ENCODE measurements at regions not wholly inside any gene's neighbourhood (a gene's known extent, or its start where the extent isn't known, plus 50 kb on each side); places are given as distances from the start of the nearest gene placed in this dataset.

GRCh38 chr3:95901948-95902347 lies 912.4 kb upstream of the EPHA6 start:
- H3K4me3 ChIP-seq = no peak overlapping the region
- no peaks in the 10 kb centered on the region for H3K27me3 ChIP-seq
- H3K9me2 ChIP-seq (replicated peaks; ENCODE audit: insufficient read depth) = no peaks in the 10 kb centered on the region
- TF ChIP-seq EZH2phosphoT487 (IDR thresholded peaks at IDR 0.05; ENCODE audit: low read depth, severe bottlenecking, unreplicated experiment) = no peak
- TF ChIP-seq EZH2 (IDR thresholded peaks at IDR 0.05; ENCODE audit: borderline replicate concordance) = no peak
- TF ChIP-seq CTCF (IDR thresholded peaks at IDR 0.05; ENCODE audit: poor library complexity) = no peak
- H3K27ac ChIP-seq = no peak overlapping the region
- no peak for DNase-seq (ENCODE audit: low spot score)
- H2AFZ ChIP-seq = no peak overlapping the region
- H3K4me2 ChIP-seq = no peak overlapping the region
- no peaks in the 10 kb centered on the region for H3K79me2 ChIP-seq
- no peaks in the 10 kb centered on the region for H3K9me3 ChIP-seq (ENCODE audit: low read depth)
- no peaks in the 10 kb centered on the region for H3K36me3 ChIP-seq (replicated peaks; ENCODE audit: insufficient read depth, low read depth)
- no peaks in the 10 kb centered on the region for H3K4me1 ChIP-seq (ENCODE audit: insufficient read depth)
- H4K20me1 ChIP-seq (ENCODE audit: insufficient read depth, poor library complexity, severe bottlenecking) = no peaks in the 10 kb centered on the region

DNA sequence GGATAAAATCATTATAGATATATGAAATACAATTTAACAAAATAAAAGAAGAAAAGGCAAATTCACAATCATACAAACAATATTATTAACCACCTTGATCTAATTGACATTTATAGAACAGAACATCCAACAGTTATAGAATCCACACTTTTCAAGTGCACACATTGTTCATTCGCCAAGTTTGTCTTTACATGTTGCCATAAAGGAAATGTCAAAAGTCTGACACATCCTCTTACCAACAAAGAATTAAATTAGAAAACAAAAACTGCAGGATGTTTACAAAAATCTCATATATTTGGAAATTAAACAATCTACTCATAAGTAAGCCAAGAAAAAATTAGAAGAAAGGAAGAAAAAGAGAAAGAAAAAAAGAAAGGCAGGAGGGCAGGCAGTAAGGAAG lies 909.2 kb upstream of the EPHA6 start:
- no peak overlapping the region for H3K27ac ChIP-seq
- H3K4me3 ChIP-seq = no peak overlapping the region
- H3K4me2 ChIP-seq = no peak overlapping the region
- H3K36me3 ChIP-seq (replicated peaks; ENCODE audit: insufficient read depth, low read depth) = no peaks in the 10 kb centered on the region
- no peaks in the 10 kb centered on the region for H3K27me3 ChIP-seq
- WGBS (ENCODE audit: low lambda C conversion rate, missing lambda C conversion rate) = 91% methylated on average over 1 of the region's 1 CpG
- no peak overlapping the region for H2AFZ ChIP-seq
- DNase-seq (ENCODE audit: low spot score) = no peak
- no peaks in the 10 kb centered on the region for H4K20me1 ChIP-seq (ENCODE audit: insufficient read depth, poor library complexity, severe bottlenecking)
- no peaks in the 10 kb centered on the region for H3K9me3 ChIP-seq (ENCODE audit: low read depth)
- no peak for TF ChIP-seq EZH2 (IDR thresholded peaks at IDR 0.05; ENCODE audit: borderline replicate concordance)
- no peak for TF ChIP-seq EZH2phosphoT487 (IDR thresholded peaks at IDR 0.05; ENCODE audit: low read depth, severe bottlenecking, unreplicated experiment)
- no peak for TF ChIP-seq CTCF (IDR thresholded peaks at IDR 0.05; ENCODE audit: poor library complexity)
- H3K79me2 ChIP-seq = no peaks in the 10 kb centered on the region
- no peaks in the 10 kb centered on the region for H3K9me2 ChIP-seq (replicated peaks; ENCODE audit: insufficient read depth)
- no peaks in the 10 kb centered on the region for H3K4me1 ChIP-seq (ENCODE audit: insufficient read depth)

GRCh38 chr3:95911767-95912166 lies 902.6 kb upstream of the EPHA6 start:
- Histone ChIP-seq H3K4me3 (no peak overlapping the region), H3K27ac (no peak overlapping the region), H4K20me1 (ENCODE audit: insufficient read depth, poor library complexity, severe bottlenecking) (no peaks in the 10 kb centered on the region), H3K9me3 (ENCODE audit: low read depth) (no peaks in the 10 kb centered on the region), H3K36me3 (replicated peaks; ENCODE audit: insufficient read depth, low read depth) (no peaks in the 10 kb centered on the region), H3K9me2 (replicated peaks; ENCODE audit: insufficient read depth) (no peaks in the 10 kb centered on the region), H3K79me2 (no peaks in the 10 kb centered on the region), H3K4me2 (no peak overlapping the region), H3K27me3 (no peaks in the 10 kb centered on the region), H3K4me1 (ENCODE audit: insufficient read depth) (no peaks in the 10 kb centered on the region), H2AFZ (no peak overlapping the region)
- TF ChIP-seq CTCF (IDR thresholded peaks at IDR 0.05; ENCODE audit: poor library complexity) (no peak), EZH2 (IDR thresholded peaks at IDR 0.05; ENCODE audit: borderline replicate concordance) (no peak), EZH2phosphoT487 (IDR thresholded peaks at IDR 0.05; ENCODE audit: low read depth, severe bottlenecking, unreplicated experiment) (no peak)
- WGBS (ENCODE audit: low lambda C conversion rate, missing lambda C conversion rate) = 88% methylated on average over 1 of the region's 1 CpG
- no peak for DNase-seq (ENCODE audit: low spot score)
